SU-DHL-6 (cell line): ENCODE measurements at regions not wholly inside any gene's neighbourhood (a gene's known extent, or its start where the extent isn't known, plus 50 kb on each side); places are given as distances from the start of the nearest gene placed in this dataset.

ENCODE experiments used
- H2AFZ ChIP-seq: fragments of 200-600 bp; sonication (generic); 2 replicates; pipeline ENCODE4 v1.6.1; 2014; ENCODE audit warnings: low read depth, mild to moderate bottlenecking, moderate library complexity, mixed read lengths, antibody characterized with exemption, low read length; ENCODE audit not compliant: severe bottlenecking
- H3F3A ChIP-seq: fragments of 200-600 bp; shearing (Covaris generic); 2 replicates; pipeline ENCODE4 v1.6.0; 2016; ENCODE audit warnings: antibody characterized with exemption, mild to moderate bottlenecking; ENCODE audit not compliant: insufficient read depth
- H3K27ac ChIP-seq: fragments of 200-600 bp; sonication (generic); 2 replicates; pipeline ENCODE4 v1.5.1; 2016; ENCODE audit warnings: low read depth, mild to moderate bottlenecking, low read length, moderate library complexity, mixed read lengths
- H3K27me3 ChIP-seq: fragments of 200-600 bp; sonication (generic), shearing (Covaris generic); 2 replicates; pipeline ENCODE4 v1.6.0; 2014; ENCODE audit warnings: mild to moderate bottlenecking, low read length
- H3K36me3 ChIP-seq: fragments of 200-600 bp; sonication (generic); 2 replicates; pipeline ENCODE4 v1.6.1; 2014; ENCODE audit warnings: mild to moderate bottlenecking, low read length, mixed read lengths
- H3K4me2 ChIP-seq: fragments of 300-600, 200-600 bp; shearing (Covaris generic), sonication (generic); 2 replicates; pipeline ENCODE4 v1.6.0; 2014; ENCODE audit warnings: low read length, low read depth, mild to moderate bottlenecking; ENCODE audit not compliant: poor library complexity, severe bottlenecking
- H3K4me3 ChIP-seq: fragments of 200-600 bp; sonication (generic); 2 replicates; pipeline ENCODE4 v1.5.1; 2014; ENCODE audit warnings: antibody characterized with exemption, low read length, mild to moderate bottlenecking, mixed read lengths; ENCODE audit not compliant: insufficient read depth, poor library complexity, severe bottlenecking
- H3K79me2 ChIP-seq: fragments of 200-600 bp; sonication (generic); 2 replicates; pipeline ENCODE4 v1.6.1; 2014; ENCODE audit warnings: mild to moderate bottlenecking, low read length, moderate library complexity; ENCODE audit not compliant: insufficient read depth
- H3K9ac ChIP-seq: fragments of 200-600 bp; sonication (generic); 2 replicates; pipeline ENCODE4 v1.7.0; 2014; ENCODE audit warnings: mild to moderate bottlenecking, low read length
- H3K9me2 ChIP-seq: fragments of 200-600 bp; sonication (generic); replicated peaks from 2 replicates; pipeline ENCODE4 v1.6.1; 2014; ENCODE audit warnings: low read length; ENCODE audit not compliant: insufficient read depth
- H3K9me3 ChIP-seq: fragments of 200-600 bp; sonication (generic); 2 replicates; pipeline ENCODE4 v1.6.1; 2014; ENCODE audit warnings: low read length, mixed read lengths; ENCODE audit not compliant: insufficient read depth
- H4K20me1 ChIP-seq: fragments of 200-600 bp; sonication (generic); 2 replicates; pipeline ENCODE4 v1.6.1; 2014; ENCODE audit warnings: low read depth, mild to moderate bottlenecking, antibody characterized with exemption, low read length, moderate library complexity, mixed read lengths
- EZH2phosphoT487 ChIP-seq: fragments of 200-600 bp; sonication (generic), shearing (Covaris generic); conservative IDR thresholded peaks from 2 replicates; pipeline ENCODE4 v1.6.1; 2018; ENCODE audit warnings: mild to moderate bottlenecking, antibody characterized with exemption, low read length, moderate library complexity, mixed read lengths
- TF ChIP-seq, protein P1 (sequence below): fragments of 200-600 bp; sonication (generic); IDR thresholded peaks from one replicate; pipeline ENCODE4 v1.5.1; 2017; ENCODE audit warnings: antibody characterized with exemption, mild to moderate bottlenecking, low read length, moderate library complexity; ENCODE audit not compliant: insufficient read depth, poor library complexity, severe bottlenecking

DNA sequence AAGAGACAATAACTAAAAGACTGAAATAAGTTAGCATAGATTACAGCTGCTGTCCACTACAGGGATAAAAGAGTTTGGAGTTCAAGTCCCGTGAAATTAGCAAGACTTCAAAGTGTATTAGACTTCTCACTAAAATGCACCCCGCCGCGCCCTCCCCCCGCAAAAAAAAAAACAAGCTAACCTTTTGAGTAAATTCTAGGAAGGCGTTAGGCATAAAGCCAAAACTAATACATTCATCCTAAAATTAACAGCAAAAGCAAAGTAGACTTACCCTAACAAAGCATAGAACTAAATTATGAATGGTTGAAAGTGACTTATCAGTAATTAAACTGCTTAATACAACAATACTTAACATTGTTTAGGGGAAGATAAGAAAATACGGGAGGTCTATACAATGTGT, 581.0 kb upstream of the CHORDC1 start:
- H3K27ac ChIP-seq, result no peak overlapping the region
- H3K79me2 ChIP-seq, result no peaks in the 10 kb centered on the region
- H3K27me3 ChIP-seq, result no peaks in the 10 kb centered on the region
- no peaks in the 10 kb centered on the region for H3F3A ChIP-seq
- no peaks in the 10 kb centered on the region for H3K9me2 ChIP-seq
- no peaks in the 10 kb centered on the region for H4K20me1 ChIP-seq
- H3K9ac ChIP-seq, result no peak overlapping the region
- H3K9me3 ChIP-seq, result no peaks in the 10 kb centered on the region
- no peak overlapping the region for H3K4me3 ChIP-seq
- H3K4me2 ChIP-seq, result no peak overlapping the region
- TF ChIP-seq EZH2phosphoT487, result no peak
- TF ChIP-seq, protein P1, sequence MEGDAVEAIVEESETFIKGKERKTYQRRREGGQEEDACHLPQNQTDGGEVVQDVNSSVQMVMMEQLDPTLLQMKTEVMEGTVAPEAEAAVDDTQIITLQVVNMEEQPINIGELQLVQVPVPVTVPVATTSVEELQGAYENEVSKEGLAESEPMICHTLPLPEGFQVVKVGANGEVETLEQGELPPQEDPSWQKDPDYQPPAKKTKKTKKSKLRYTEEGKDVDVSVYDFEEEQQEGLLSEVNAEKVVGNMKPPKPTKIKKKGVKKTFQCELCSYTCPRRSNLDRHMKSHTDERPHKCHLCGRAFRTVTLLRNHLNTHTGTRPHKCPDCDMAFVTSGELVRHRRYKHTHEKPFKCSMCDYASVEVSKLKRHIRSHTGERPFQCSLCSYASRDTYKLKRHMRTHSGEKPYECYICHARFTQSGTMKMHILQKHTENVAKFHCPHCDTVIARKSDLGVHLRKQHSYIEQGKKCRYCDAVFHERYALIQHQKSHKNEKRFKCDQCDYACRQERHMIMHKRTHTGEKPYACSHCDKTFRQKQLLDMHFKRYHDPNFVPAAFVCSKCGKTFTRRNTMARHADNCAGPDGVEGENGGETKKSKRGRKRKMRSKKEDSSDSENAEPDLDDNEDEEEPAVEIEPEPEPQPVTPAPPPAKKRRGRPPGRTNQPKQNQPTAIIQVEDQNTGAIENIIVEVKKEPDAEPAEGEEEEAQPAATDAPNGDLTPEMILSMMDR, result no peak
- H3K36me3 ChIP-seq, result no peaks in the 10 kb centered on the region
- no peak overlapping the region for H2AFZ ChIP-seq

DNA sequence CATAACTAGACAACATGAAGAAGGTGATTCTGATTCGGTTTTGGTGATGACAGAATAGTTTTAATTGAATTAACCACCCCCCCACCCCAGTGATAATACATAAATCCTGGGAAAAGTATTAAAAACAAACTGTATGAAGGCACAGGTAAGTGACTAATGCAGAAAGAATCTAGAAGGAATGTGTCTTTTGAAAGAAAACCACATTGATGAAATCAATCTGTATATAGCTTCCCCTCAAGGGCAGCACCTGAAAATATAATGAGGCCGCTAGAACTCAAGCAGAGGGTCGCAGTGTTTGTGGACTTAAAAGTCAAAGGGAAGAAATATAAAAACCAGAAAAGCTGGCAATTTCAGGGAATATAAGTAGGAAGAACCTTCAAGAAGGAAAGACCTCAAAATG, 580.5 kb upstream of the CHORDC1 start:
- Histone ChIP-seq H4K20me1 (no peaks in the 10 kb centered on the region), H3K36me3 (no peaks in the 10 kb centered on the region), H3K9me3 (no peaks in the 10 kb centered on the region), H3K4me3 (no peak overlapping the region), H3K4me2 (no peak overlapping the region), H3K79me2 (no peaks in the 10 kb centered on the region), H3K27ac (no peak overlapping the region), H2AFZ (no peak overlapping the region), H3K27me3 (no peaks in the 10 kb centered on the region), H3F3A (no peaks in the 10 kb centered on the region), H3K9ac (no peak overlapping the region), H3K9me2 (no peaks in the 10 kb centered on the region)
- TF ChIP-seq, protein P1, result no peak
- no peak for TF ChIP-seq EZH2phosphoT487

DNA sequence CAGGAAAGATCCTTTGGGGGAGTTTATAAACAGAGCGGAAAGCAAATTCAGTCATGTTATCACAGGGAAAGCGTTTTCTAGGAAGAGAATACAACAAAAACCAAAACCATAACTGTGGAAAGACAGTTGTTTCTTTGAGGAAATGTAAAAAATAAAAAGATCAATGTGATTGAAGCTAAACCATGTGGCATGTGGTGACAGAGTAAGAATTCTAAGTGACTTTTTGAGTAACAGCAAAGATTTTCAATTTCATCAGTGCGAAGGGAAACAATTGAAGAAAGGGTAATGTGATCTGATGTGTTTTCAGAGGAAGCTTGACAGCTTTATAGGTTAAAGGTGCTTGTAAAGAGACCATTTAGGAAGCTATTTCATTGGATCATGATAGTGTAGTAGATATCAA, 575.9 kb upstream of the CHORDC1 start:
- Histone ChIP-seq H4K20me1 (no peaks in the 10 kb centered on the region), H3K4me2 (no peak overlapping the region), H3K79me2 (no peaks in the 10 kb centered on the region), H3K9me3 (no peaks in the 10 kb centered on the region), H3K9me2 (no peaks in the 10 kb centered on the region), H3K9ac (no peak overlapping the region), H2AFZ (no peak overlapping the region), H3F3A (no peaks in the 10 kb centered on the region), H3K27ac (no peak overlapping the region), H3K36me3 (no peaks in the 10 kb centered on the region), H3K4me3 (no peak overlapping the region), H3K27me3 (no peaks in the 10 kb centered on the region)
- TF ChIP-seq EZH2phosphoT487, result no peak
- TF ChIP-seq, protein P1, result no peak

DNA sequence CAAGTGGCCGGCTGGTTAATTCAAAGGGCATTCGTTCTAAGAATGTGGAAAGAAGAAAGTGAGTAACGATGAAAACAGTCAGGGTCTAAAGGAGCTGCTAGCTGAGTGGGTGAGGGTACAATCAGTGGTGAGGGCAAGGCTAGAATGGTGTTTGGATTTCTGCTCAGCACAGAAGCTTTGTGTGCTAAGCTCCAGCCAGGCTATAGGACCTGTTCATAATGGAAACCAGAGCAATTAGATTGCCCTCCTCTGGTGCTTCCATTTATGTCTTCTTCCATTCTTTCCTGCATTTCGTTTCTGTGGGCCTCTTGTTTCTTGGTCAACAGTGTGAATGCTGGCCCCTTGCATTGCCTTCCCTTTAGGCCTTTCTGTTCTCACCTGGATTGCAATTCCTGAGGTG, 572.9 kb upstream of the CHORDC1 start:
- no peak overlapping the region for H3K27ac ChIP-seq
- TF ChIP-seq, protein P1, result no peak
- no peak for TF ChIP-seq EZH2phosphoT487
- no peak overlapping the region for H3K9ac ChIP-seq
- no peak overlapping the region for H2AFZ ChIP-seq
- H3K79me2 ChIP-seq, result no peaks in the 10 kb centered on the region
- no peaks in the 10 kb centered on the region for H3K9me2 ChIP-seq
- H3K9me3 ChIP-seq, result no peaks in the 10 kb centered on the region
- H3K4me2 ChIP-seq, result no peak overlapping the region
- H3K36me3 ChIP-seq, result no peaks in the 10 kb centered on the region
- no peaks in the 10 kb centered on the region for H3F3A ChIP-seq
- no peaks in the 10 kb centered on the region for H3K27me3 ChIP-seq
- H3K4me3 ChIP-seq, result no peak overlapping the region
- H4K20me1 ChIP-seq, result no peaks in the 10 kb centered on the region
